ENCODE measurements at regions not wholly inside any gene's neighbourhood (a gene's known extent, or its start where the extent isn't known, plus 50 kb on each side); places are given as distances from the start of the nearest gene placed in this dataset.

DNA sequence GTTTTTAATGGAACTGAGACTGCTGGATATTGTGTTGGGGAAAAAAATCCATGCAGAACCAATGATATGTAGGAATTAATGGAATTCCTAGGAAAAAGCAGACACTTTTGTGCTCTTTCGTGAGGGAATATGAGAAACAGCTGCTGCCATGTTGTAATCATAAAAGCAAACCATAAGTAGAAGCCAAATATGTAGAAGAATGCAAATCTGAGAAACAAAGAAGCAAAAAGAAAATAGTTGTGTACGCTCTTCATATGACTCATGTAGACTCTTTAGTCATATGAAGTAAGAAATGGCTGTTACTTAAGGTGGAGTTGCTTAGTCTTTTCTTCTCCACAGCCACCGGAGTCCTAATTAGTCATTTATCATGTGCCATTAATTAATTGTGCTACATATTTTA, 298.6 kb upstream of the ZNF717 start:
- Histone ChIP-seq H3K27me3 (no peaks in the 10 kb centered on the region), H3K4me3 (no peak overlapping the region), H3K4me1 (no peaks in the 10 kb centered on the region), H3K9me3 (peaks cover 0 to 5% of the 10 kb centered on the region in 2 donors), H3K36me3 (no peaks in the 10 kb centered on the region), H3K27ac (no peak overlapping the region)
- no peak for DNase-seq (ENCODE audit: low spot score in 2 of 2)
- intact Hi-C loops (cut with DNase I; ENCODE audit: low total_unique reads), result no loop called here
- TF ChIP-seq, protein P1, sequence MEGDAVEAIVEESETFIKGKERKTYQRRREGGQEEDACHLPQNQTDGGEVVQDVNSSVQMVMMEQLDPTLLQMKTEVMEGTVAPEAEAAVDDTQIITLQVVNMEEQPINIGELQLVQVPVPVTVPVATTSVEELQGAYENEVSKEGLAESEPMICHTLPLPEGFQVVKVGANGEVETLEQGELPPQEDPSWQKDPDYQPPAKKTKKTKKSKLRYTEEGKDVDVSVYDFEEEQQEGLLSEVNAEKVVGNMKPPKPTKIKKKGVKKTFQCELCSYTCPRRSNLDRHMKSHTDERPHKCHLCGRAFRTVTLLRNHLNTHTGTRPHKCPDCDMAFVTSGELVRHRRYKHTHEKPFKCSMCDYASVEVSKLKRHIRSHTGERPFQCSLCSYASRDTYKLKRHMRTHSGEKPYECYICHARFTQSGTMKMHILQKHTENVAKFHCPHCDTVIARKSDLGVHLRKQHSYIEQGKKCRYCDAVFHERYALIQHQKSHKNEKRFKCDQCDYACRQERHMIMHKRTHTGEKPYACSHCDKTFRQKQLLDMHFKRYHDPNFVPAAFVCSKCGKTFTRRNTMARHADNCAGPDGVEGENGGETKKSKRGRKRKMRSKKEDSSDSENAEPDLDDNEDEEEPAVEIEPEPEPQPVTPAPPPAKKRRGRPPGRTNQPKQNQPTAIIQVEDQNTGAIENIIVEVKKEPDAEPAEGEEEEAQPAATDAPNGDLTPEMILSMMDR (IDR thresholded peaks at IDR 0.05), result no peak
- TF ChIP-seq POLR2A (IDR thresholded peaks at IDR 0.05), result no peak
- TF ChIP-seq POLR2AphosphoS5 (IDR thresholded peaks at IDR 0.05), result no peak

DNA sequence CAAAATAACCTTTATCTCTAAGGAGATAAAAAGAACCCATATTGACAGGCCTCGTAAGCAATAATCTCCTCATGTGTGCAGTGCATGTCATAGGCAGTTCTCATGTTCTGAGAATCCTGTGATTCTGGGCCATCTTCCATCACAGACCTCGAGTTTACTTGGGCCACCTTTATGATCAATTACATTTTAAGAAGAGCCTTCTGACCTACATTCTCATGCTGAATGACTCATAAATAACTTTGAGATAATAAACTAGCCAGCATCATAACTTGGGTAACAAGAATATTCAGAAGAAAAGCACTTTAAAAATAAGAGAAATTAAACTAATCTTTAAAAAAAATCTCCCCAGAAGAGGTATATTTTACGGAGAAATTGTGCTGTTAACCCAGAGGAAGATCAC, 310.7 kb upstream of the ZNF717 start:
- Histone ChIP-seq H3K9me3 (no peaks in the 10 kb centered on the region), H3K27me3 (no peaks in the 10 kb centered on the region), H3K27ac (no peak overlapping the region), H3K4me3 (no peak overlapping the region), H3K36me3 (no peaks in the 10 kb centered on the region), H3K4me1 (no peaks in the 10 kb centered on the region)
- TF ChIP-seq POLR2AphosphoS5 (IDR thresholded peaks at IDR 0.05) (no peak), POLR2A (IDR thresholded peaks at IDR 0.05) (no peak)
- TF ChIP-seq, protein P1 (IDR thresholded peaks at IDR 0.05), result no peak
- no peak for DNase-seq (ENCODE audit: low spot score in 2 of 2)
- intact Hi-C loops (cut with DNase I; ENCODE audit: low total_unique reads), result no loop called here

DNA sequence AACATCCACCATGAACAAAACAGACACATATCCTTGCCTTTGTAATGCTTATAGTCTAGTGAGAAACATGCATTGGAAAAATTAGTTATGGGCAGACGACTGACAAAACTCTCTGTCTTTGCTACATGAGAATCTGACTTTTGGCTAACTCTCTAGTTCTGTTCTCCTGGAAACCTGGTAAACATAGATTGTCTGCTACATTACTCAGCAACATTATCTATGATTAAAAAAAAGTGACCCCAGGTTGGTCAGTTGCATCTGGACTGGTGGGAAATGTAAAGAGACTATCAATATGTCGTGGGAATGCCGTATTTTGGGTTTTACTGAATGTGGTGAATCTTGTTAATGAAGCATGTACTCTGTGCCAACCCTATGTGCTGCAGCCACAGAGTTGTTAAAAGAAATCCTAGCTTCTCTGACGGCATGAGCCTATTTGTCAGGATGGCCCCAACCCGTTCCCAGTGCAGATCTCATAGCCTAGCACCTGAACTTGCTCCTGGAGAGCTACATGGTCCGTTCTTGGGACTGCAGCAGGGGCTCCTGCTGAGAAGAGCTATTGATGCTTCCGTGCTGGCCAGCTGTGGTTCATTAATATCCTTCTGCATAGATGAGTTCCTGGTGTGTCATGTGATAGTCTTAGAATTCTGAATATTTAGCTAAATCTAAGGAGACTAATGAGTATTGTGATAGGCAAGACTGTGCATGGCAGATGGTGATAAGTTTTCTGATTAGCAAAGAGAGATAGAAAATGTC, 311.7 kb upstream of the ZNF717 start:
- no peak for DNase-seq (ENCODE audit: low spot score in 2 of 2)
- Histone ChIP-seq H3K4me3 (no peak overlapping the region), H3K9me3 (no peaks in the 10 kb centered on the region), H3K36me3 (no peaks in the 10 kb centered on the region), H3K27ac (no peak overlapping the region), H3K27me3 (no peaks in the 10 kb centered on the region), H3K4me1 (no peaks in the 10 kb centered on the region)
- TF ChIP-seq, protein P1 (IDR thresholded peaks at IDR 0.05), result no peak
- TF ChIP-seq POLR2A (IDR thresholded peaks at IDR 0.05), result no peak
- intact Hi-C loops (cut with DNase I; ENCODE audit: low total_unique reads), result no loop called here

DNA sequence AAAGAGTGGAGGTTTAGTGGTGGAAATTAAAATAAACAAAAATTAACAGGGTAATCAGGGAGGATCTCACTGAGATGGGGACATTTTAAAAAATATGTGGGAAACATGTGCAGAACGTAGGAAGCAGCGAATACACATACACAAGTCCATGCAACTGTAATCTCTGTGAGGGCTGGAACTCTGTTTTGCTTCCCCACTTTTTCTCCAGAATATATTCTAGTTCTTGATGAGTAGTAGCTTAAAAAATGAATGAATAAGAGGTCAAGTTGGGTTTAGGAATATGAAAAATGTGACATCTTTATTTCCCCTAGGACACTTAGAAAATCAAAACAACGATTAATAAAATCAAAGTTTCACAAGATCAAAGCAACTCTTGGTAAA, 312.2 kb upstream of the ZNF717 start:
- Histone ChIP-seq H3K27me3 (no peaks in the 10 kb centered on the region), H3K9me3 (no peaks in the 10 kb centered on the region), H3K4me3 (no peak overlapping the region), H3K36me3 (no peaks in the 10 kb centered on the region), H3K4me1 (no peaks in the 10 kb centered on the region), H3K27ac (no peak overlapping the region)
- intact Hi-C loops (cut with DNase I; ENCODE audit: low total_unique reads), result no loop called here
- DNase-seq (ENCODE audit: low spot score in 2 of 2), result no peak
- TF ChIP-seq POLR2AphosphoS5 (IDR thresholded peaks at IDR 0.05), result no peak
- no peak for TF ChIP-seq POLR2A (IDR thresholded peaks at IDR 0.05)
- TF ChIP-seq, protein P1 (IDR thresholded peaks at IDR 0.05), result no peak

DNA sequence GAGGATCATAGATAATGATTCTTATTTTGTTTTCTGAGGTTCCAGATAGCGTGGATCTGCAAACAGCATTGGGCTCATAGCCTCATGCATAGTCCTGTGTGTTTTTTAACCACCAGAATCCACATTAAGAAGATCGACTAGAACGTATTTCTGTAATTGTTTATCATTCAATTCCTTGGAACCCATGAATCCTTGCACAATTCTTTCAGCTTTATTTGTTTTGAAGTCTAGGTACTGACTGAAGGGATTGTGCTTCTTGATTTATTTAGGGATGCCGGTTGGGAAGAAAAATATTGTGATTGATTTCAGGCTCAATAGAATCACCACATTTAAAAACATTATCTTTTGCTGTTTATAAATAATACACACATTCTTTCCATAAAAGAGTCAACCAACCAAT, 314.6 kb upstream of the ZNF717 start:
- Histone ChIP-seq H3K27me3 (no peaks in the 10 kb centered on the region), H3K27ac (no peak overlapping the region), H3K4me1 (no peaks in the 10 kb centered on the region), H3K4me3 (no peak overlapping the region), H3K36me3 (no peaks in the 10 kb centered on the region), H3K9me3 (no peaks in the 10 kb centered on the region)
- no peak for DNase-seq (ENCODE audit: low spot score in 2 of 2)
- intact Hi-C loops (cut with DNase I; ENCODE audit: low total_unique reads), result no loop called here
- no peak for TF ChIP-seq POLR2AphosphoS5 (IDR thresholded peaks at IDR 0.05)
- TF ChIP-seq POLR2A (IDR thresholded peaks at IDR 0.05), result no peak
- TF ChIP-seq, protein P1 (IDR thresholded peaks at IDR 0.05), result no peak

Measured in breast epithelium (tissue), 4 donors.